ENCODE measurements at regions not wholly inside any gene's neighbourhood (a gene's known extent, or its start where the extent isn't known, plus 50 kb on each side); places are given as distances from the start of the nearest gene placed in this dataset.

- intact Hi-C loops (cut with micrococcal nuclease; ENCODE audit: unreplicated experiment) = no loop called here
- no TSS peak for BruUV-seq (replicated peaks)
These were observed 991.9 kb downstream of the NLGN4X start for GRCh38 chrX:5236749-5237148.

More at GRCh38 chrX:5236749-5237148, 991.9 kb downstream of the NLGN4X start:
- Histone ChIP-seq H3K9me3 (replicated peaks; ENCODE audit: control insufficient read depth, insufficient read depth, low read length) (no peaks in the 10 kb centered on the region), H3K4me1 (ENCODE audit: control insufficient read depth, insufficient read depth, low read length) (no peaks in the 10 kb centered on the region), H2AFZ (ENCODE audit: control insufficient read depth, low read depth, low read length) (no peak overlapping the region), H3K79me2 (ENCODE audit: control insufficient read depth, insufficient read depth, low read length) (no peaks in the 10 kb centered on the region), H3K27me3 (replicated peaks in 1 of 2; ENCODE audit: control insufficient read depth in 2 of 2, insufficient read depth in 2 of 2, low read length in 1 of 2) (no peaks in the 10 kb centered on the region), H3K36me3 (ENCODE audit: control insufficient read depth in 2 of 2, insufficient read depth in 2 of 2, low read length in 1 of 2) (no peaks in the 10 kb centered on the region), H4K20me1 (ENCODE audit: control insufficient read depth, insufficient read depth) (no peaks in the 10 kb centered on the region), H3K9ac (ENCODE audit: control insufficient read depth, insufficient read depth, low read length) (no peak overlapping the region), H3K4me3 (no peak overlapping the region), H3K27ac (ENCODE audit: control insufficient read depth, insufficient read depth) (no peak overlapping the region), H3K4me2 (ENCODE audit: control insufficient read depth, insufficient read depth) (no peak overlapping the region)
- FAIRE-seq = no peak
- no peak for DNase-seq (ENCODE audit: low read depth, low spot score)
- CTCF ChIA-PET = no interaction called here
- POLR2A ChIA-PET = no interaction called here
- TF ChIP-seq NR2C1 (IDR thresholded peaks at IDR 0.05) (no peak), KAT2A (conservative IDR thresholded peaks at IDR 0.05; ENCODE audit: control insufficient read depth, low read depth, low read length) (no peak), E2F8 (IDR thresholded peaks at IDR 0.05; ENCODE audit: low read depth, partially characterized antibody) (no peak), ESRRA (IDR thresholded peaks at IDR 0.05; ENCODE audit: low read length) (no peak), ELK1 (IDR thresholded peaks at IDR 0.05; ENCODE audit: low read depth, low read length) (no peak)
- 20% methylated on average over 4 of the region's 4 CpGs for WGBS (ENCODE audit: insufficient coverage, insufficient replicate concordance, low lambda C conversion rate, missing lambda C conversion rate)
- in situ Hi-C loops (cut with MboI) = no loop called here
- RAD21 ChIA-PET (ENCODE audit: unreplicated experiment) = no interaction called here
- SMC1A ChIA-PET (ENCODE audit: uncharacterized antibody, unreplicated experiment) = no interaction called here
- no peak for ATAC-seq

Data from GM12878 (cell line).